WTC11 (cell line): ENCODE measurements at regions not wholly inside any gene's neighbourhood (a gene's known extent, or its start where the extent isn't known, plus 50 kb on each side); places are given as distances from the start of the nearest gene placed in this dataset.

Source experiments
- CTCF ChIP-seq: fragments of 200-600 bp; IDR thresholded peaks from 2 replicates; pipeline ENCODE4 v1.8.0; 2022; ENCODE audit warnings: antibody characterized with exemption
- ZNF138 ChIP-seq: sonication (generic); formaldehyde crosslinking; conservative IDR thresholded peaks from 2 replicates; pipeline ENCODE4 v1.8.1; 2022; ENCODE audit warnings: mild to moderate bottlenecking, moderate library complexity, missing genetic modification reagents

DNA sequence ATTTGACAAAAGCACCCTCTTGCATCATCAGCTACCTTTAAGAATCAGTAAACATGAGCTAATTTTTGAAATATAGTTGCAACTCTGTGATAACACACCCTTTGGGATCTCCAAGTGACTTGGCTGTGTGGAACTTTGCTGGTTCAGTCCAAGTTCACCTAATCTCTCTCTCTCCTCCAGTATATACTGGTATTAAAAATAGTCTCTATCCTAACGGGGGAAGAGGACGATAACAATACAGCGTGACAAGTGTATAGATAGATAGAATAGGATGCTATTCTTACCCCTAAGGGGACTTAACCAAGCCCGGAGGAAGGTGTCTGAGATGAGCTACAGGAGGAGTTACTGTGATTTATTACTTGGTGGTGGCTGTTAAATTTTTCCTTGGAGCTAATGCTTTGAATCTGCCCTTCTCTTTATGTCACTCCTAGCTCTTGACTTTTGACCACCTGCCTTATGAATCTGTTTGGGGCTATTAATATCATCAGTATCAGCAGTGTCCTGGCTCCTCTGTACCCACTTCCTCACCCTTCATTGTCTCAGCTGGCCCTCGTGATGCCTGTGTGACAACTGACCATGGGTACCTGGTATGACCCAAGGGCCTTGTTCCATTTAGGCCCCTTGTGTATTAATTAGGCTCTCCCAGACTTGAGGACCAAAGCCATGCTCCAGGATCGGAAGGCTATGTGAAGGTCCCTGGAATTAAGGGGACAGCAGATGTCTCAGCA lies 223.9 kb downstream of the SREK1 start:
- TF ChIP-seq CTCF, result no peak
- no peak for TF ChIP-seq ZNF138 (CRISPR knock-in tag)
